Neural progenitor cell (in vitro differentiated cells): ENCODE measurements at regions not wholly inside any gene's neighbourhood (a gene's known extent, or its start where the extent isn't known, plus 50 kb on each side); places are given as distances from the start of the nearest gene placed in this dataset.

Source experiments
- DNase-seq: peaks from one replicate; pipeline ENCODE4 v3.0.0-alpha.2; 2016; ENCODE audit warnings: low spot score
- H2AFZ ChIP-seq: fragments of 200-600 bp; sonication (generic); replicated peaks from 2 replicates; pipeline ENCODE4 v1.6.1; 2016; ENCODE audit warnings: antibody characterized with exemption
- H3F3A ChIP-seq: fragments of 200-600 bp; sonication (generic); 2 replicates; pipeline ENCODE4 v1.6.1; 2016; ENCODE audit warnings: antibody characterized with exemption, low read depth
- H3K27ac ChIP-seq: fragments of 200-600 bp; sonication (generic); 2 replicates; pipeline ENCODE4 v1.5.1; 2016; ENCODE audit warnings: mild to moderate bottlenecking
- H3K27me3 ChIP-seq: fragments of 200-600 bp; sonication (generic); 2 replicates; pipeline ENCODE4 v1.6.1; 2016; ENCODE audit warnings: mild to moderate bottlenecking, moderate library complexity
- H3K36me3 ChIP-seq: fragments of 200-600 bp; sonication (generic); 2 replicates; pipeline ENCODE4 v1.5.1; 2016
- H3K4me1 ChIP-seq: fragments of 200-600 bp; sonication (generic); 2 replicates; pipeline ENCODE4 v1.6.1; 2016; ENCODE audit warnings: mixed run types
- H3K4me2 ChIP-seq: fragments of 200-600 bp; sonication (generic); 2 replicates; pipeline ENCODE4 v1.6.1; 2016
- H3K4me3 ChIP-seq: fragments of 200-600 bp; sonication (generic); 2 replicates; pipeline ENCODE4 v1.5.1; 2016
- H3K79me2 ChIP-seq: fragments of 200-600 bp; sonication (generic); 2 replicates; pipeline ENCODE4 v1.6.1; 2016; ENCODE audit warnings: low read depth
- H3K9ac ChIP-seq: fragments of 200-600 bp; sonication (generic); 2 replicates; pipeline ENCODE4 v1.6.1; 2016
- H3K9me3 ChIP-seq: fragments of 200-600 bp; sonication (generic); 2 replicates; pipeline ENCODE4 v1.5.1; 2016; ENCODE audit warnings: low read depth
- H4K20me1 ChIP-seq: fragments of 200-600 bp; sonication (generic); 2 replicates; pipeline ENCODE4 v1.6.1; 2016; ENCODE audit warnings: low read depth
- H3K27ac Mint-ChIP-seq: 3 replicates; pipeline ENCODE4 v1.8.0; 2021; ENCODE audit warnings: mixed read lengths
- H3K27me3 Mint-ChIP-seq: 2 replicates; pipeline ENCODE4 v1.8.0; 2022; ENCODE audit warnings: low read depth, mild to moderate bottlenecking, inconsistent platforms, moderate library complexity, mixed read lengths; ENCODE audit not compliant: insufficient read depth
- H3K36me3 Mint-ChIP-seq: 3 replicates; pipeline ENCODE4 v1.8.0; 2021; ENCODE audit warnings: mixed read lengths
- H3K4me1 Mint-ChIP-seq: 3 replicates; pipeline ENCODE4 v1.8.0; 2021; ENCODE audit warnings: mixed read lengths
- H3K4me3 Mint-ChIP-seq: 3 replicates; pipeline ENCODE4 v1.8.0; 2021; ENCODE audit warnings: mild to moderate bottlenecking, moderate library complexity, mixed read lengths
- H3K9me3 Mint-ChIP-seq: 3 replicates; pipeline ENCODE4 v1.8.0; 2020; ENCODE audit warnings: mixed read lengths
- EZH2 ChIP-seq: fragments of 200-600 bp; sonication (generic); IDR thresholded peaks from 2 replicates; pipeline ENCODE4 v1.6.1; 2017; ENCODE audit warnings: antibody characterized with exemption, mild to moderate bottlenecking, moderate library complexity
- EZH2phosphoT487 ChIP-seq: fragments of 200-600 bp; sonication (generic); IDR thresholded peaks from 2 replicates; pipeline ENCODE4 v1.6.1; 2017; ENCODE audit warnings: antibody characterized with exemption
- TF ChIP-seq, protein P1 (sequence below): fragments of 200-600 bp; sonication (generic); IDR thresholded peaks from 2 replicates; pipeline ENCODE4 v1.5.1; 2017; ENCODE audit warnings: antibody characterized with exemption, mild to moderate bottlenecking

DNA sequence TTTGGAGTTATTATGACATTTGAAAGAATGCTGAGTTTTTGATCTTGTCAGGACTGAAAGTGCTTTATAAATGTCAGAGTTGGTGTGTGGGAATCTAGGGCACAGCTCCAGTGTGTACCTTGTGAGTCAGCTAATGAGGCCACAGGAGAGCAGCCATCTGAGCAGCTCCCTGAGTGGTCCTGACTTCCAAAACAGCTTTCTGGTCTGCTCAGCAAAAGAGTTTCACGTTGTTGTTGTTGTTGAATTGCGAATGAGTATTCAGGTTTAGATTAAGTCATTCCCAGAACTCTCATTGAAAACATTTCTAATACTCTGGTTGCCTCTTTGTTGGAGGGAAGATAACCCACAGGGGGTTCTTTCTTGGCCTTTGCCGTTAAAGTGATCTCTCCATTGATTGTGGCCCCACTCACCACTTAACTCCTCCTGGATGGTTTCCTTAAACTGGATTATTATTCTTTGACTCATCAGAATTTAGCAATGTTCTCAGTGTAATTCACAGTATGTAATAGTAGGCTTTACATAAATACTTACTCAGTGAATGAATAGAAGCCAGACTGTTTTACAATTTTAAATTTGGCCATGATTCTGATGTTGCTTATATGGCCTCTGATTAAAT is 125.1 kb upstream of the SGCD start:
- no peak overlapping the region for H3K9ac ChIP-seq
- no peak overlapping the region for H3K27ac Mint-ChIP-seq

DNA sequence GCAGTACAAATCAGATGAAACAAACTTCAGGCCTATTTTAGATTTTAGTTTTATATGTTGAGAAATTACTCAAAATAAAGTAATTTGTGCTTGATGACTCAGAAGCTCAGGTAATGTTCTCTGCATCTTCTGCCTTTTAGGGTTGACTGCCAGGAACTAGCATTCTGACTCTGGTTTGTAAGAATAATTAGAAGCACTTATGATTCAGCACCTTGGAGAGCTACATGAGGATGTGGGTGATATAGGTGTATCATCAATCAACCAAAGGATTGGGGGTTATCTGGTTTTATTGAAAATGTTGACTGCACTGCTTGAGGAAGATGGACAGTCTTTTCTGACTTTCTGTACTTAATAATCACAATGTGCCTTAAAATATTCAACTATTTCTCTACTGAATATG is 118.7 kb upstream of the SGCD start:
- peak; percentile 69 for DNase-seq
- H3K27ac ChIP-seq = no peak overlapping the region
- Mint-ChIP-seq H3K27ac (no peak overlapping the region), H3K4me3 (no peak overlapping the region), H3K36me3 (no peaks in the 10 kb centered on the region), H3K9me3 (no peaks in the 10 kb centered on the region), H3K4me1 (no peaks in the 10 kb centered on the region), H3K27me3 (no peaks in the 10 kb centered on the region)
- no peaks in the 10 kb centered on the region for H3K36me3 ChIP-seq
- H3K4me3 ChIP-seq = no peak overlapping the region
- H3K4me1 ChIP-seq = no peaks in the 10 kb centered on the region
- peaks cover 3% of the 10 kb centered on the region for H3K9me3 ChIP-seq
- no peaks in the 10 kb centered on the region for H3K79me2 ChIP-seq
- H2AFZ ChIP-seq = no peak overlapping the region
- no peaks in the 10 kb centered on the region for H4K20me1 ChIP-seq
- H3K4me2 ChIP-seq = no peak overlapping the region
- TF ChIP-seq EZH2 = no peak
- TF ChIP-seq EZH2phosphoT487 = no peak
- TF ChIP-seq, protein P1, sequence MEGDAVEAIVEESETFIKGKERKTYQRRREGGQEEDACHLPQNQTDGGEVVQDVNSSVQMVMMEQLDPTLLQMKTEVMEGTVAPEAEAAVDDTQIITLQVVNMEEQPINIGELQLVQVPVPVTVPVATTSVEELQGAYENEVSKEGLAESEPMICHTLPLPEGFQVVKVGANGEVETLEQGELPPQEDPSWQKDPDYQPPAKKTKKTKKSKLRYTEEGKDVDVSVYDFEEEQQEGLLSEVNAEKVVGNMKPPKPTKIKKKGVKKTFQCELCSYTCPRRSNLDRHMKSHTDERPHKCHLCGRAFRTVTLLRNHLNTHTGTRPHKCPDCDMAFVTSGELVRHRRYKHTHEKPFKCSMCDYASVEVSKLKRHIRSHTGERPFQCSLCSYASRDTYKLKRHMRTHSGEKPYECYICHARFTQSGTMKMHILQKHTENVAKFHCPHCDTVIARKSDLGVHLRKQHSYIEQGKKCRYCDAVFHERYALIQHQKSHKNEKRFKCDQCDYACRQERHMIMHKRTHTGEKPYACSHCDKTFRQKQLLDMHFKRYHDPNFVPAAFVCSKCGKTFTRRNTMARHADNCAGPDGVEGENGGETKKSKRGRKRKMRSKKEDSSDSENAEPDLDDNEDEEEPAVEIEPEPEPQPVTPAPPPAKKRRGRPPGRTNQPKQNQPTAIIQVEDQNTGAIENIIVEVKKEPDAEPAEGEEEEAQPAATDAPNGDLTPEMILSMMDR = no peak
- no peaks in the 10 kb centered on the region for H3K27me3 ChIP-seq
- no peak overlapping the region for H3K9ac ChIP-seq
- no peaks in the 10 kb centered on the region for H3F3A ChIP-seq

More for the DNA sequence above, 125.1 kb upstream of the SGCD start:
- DNase-seq = peak; percentile 20
- Histone ChIP-seq H3K4me1 (peaks cover 6% of the 10 kb centered on the region), H3K27ac (no peak overlapping the region), H3K4me3 (no peak overlapping the region), H2AFZ (no peak overlapping the region), H3K79me2 (no peaks in the 10 kb centered on the region), H3F3A (no peaks in the 10 kb centered on the region), H3K9me3 (no peaks in the 10 kb centered on the region), H4K20me1 (no peaks in the 10 kb centered on the region), H3K4me2 (no peak overlapping the region), H3K36me3 (no peaks in the 10 kb centered on the region), H3K27me3 (no peaks in the 10 kb centered on the region)
- peaks cover 12% of the 10 kb centered on the region for H3K4me1 Mint-ChIP-seq
- no peak overlapping the region for H3K4me3 Mint-ChIP-seq
- H3K36me3 Mint-ChIP-seq = no peaks in the 10 kb centered on the region
- no peaks in the 10 kb centered on the region for H3K27me3 Mint-ChIP-seq
- TF ChIP-seq, protein P1 = no peak
- no peak for TF ChIP-seq EZH2phosphoT487
- H3K9me3 Mint-ChIP-seq = no peaks in the 10 kb centered on the region

DNA sequence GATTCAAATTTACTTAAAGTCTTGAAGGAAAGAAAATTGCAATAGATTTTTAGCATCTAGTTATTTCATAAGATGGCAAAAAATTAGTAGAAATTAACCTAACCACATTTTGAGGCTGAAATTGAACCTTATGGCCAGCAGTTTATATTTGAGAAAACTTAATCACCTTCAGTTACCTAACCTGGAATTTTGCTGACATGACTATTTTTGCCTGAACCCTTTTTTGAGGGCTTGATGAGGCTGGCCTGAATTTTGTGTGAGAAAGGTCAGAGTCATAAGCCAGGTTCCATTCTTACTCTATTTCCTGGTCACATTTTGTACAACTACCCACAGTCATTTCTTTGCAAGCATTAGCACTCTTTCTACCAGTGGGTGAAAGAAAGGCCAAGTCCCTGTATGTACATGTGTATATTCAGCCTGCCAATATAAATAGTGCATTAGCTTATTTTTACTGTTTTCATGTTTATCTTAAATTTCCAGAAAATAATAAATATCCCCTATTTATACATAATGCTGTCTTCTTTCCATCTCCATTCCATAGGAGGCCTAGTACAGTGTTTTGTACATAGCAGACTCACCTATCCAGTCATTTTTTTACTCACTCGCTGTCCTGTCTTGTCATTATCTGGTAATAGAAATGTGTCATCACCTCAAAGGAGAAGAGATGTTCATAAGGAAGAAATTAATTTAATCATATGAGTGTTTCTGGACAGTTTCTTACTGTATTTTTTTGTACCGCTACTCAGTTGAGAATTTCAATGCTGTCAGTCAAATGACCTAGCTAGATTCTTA is 108.4 kb upstream of the SGCD start:
- no peak overlapping the region for H2AFZ ChIP-seq
- Mint-ChIP-seq H3K9me3 (peaks cover 2% of the 10 kb centered on the region), H3K27me3 (peaks cover 2% of the 10 kb centered on the region), H3K27ac (no peak overlapping the region), H3K36me3 (no peaks in the 10 kb centered on the region), H3K4me3 (no peak overlapping the region), H3K4me1 (no peaks in the 10 kb centered on the region)
- H4K20me1 ChIP-seq = no peaks in the 10 kb centered on the region
- H3K9ac ChIP-seq = no peak overlapping the region
- H3K79me2 ChIP-seq = no peaks in the 10 kb centered on the region
- H3K4me3 ChIP-seq = no peak overlapping the region
- DNase-seq = no peak
- H3K36me3 ChIP-seq = no peaks in the 10 kb centered on the region
- no peaks in the 10 kb centered on the region for H3K27me3 ChIP-seq
- H3K9me3 ChIP-seq = no peaks in the 10 kb centered on the region
- H3K4me2 ChIP-seq = no peak overlapping the region
- H3K4me1 ChIP-seq = no peaks in the 10 kb centered on the region
- H3F3A ChIP-seq = no peaks in the 10 kb centered on the region
- no peak overlapping the region for H3K27ac ChIP-seq
- TF ChIP-seq, protein P1 = no peak
- no peak for TF ChIP-seq EZH2
- TF ChIP-seq EZH2phosphoT487 = no peak
